Fibroblast of mammary gland (primary cell): ENCODE measurements at regions not wholly inside any gene's neighbourhood (a gene's known extent, or its start where the extent isn't known, plus 50 kb on each side); places are given as distances from the start of the nearest gene placed in this dataset.

ENCODE experiments used
- DNase-seq: peaks from one replicate; pipeline ENCODE4 v3.0.0-alpha.2; 2010; ENCODE audit warnings: low read depth
- H3K4me3 ChIP-seq: 2 replicates; pipeline ENCODE4 v1.5.1; 2011; ENCODE audit warnings: low read depth, mild to moderate bottlenecking, low read length, moderate library complexity; ENCODE audit not compliant: control insufficient read depth
- CTCF ChIP-seq: conservative IDR thresholded peaks from 2 replicates; pipeline ENCODE4 v1.5.1; 2011; ENCODE audit warnings: low read depth, low read length, inconsistent platforms; ENCODE audit not compliant: control insufficient read depth, insufficient read depth

GRCh38 chr11:119989159-119989821, 148.6 kb downstream of the TRIM29 start:
- no peak for DNase-seq
- TF ChIP-seq CTCF = no peak
- H3K4me3 ChIP-seq = no peak overlapping the region

GRCh38 chr11:119985551-119985950, 152.4 kb downstream of the TRIM29 start:
- no peak overlapping the region for H3K4me3 ChIP-seq
- TF ChIP-seq CTCF = no peak
- DNase-seq = no peak

GRCh38 chr11:119983816-119984215, 154.1 kb downstream of the TRIM29 start:
- no peak for DNase-seq
- TF ChIP-seq CTCF = no peak
- H3K4me3 ChIP-seq = no peak overlapping the region

GRCh38 chr11:119983240-119983732, 154.6 kb downstream of the TRIM29 start:
- H3K4me3 ChIP-seq = no peak overlapping the region
- no peak for DNase-seq
- no peak for TF ChIP-seq CTCF

- no peak overlapping the region for H3K4me3 ChIP-seq
- no peak for TF ChIP-seq CTCF
- peak; percentile 54 for DNase-seq
Measured at GRCh38 chr11:119982517-119983239, 155.2 kb downstream of the TRIM29 start.

- DNase-seq = no peak
- H3K4me3 ChIP-seq = no peak overlapping the region
- no peak for TF ChIP-seq CTCF
Measured at GRCh38 chr11:119980431-119980830, 157.5 kb downstream of the TRIM29 start.
